ENCODE measurements at regions not wholly inside any gene's neighbourhood (a gene's known extent, or its start where the extent isn't known, plus 50 kb on each side); places are given as distances from the start of the nearest gene placed in this dataset.
"Not testable (repeated sequence)": the region's sequence is repeated elsewhere in the genome, so short reads cannot be mapped to it uniquely, and the experiment has no call there.

- DNase-seq (ENCODE audit: low spot score): not testable (repeated sequence)
Measured at GRCh38 chr5:36426070-36426469, 124.4 kb upstream of the RANBP3L start.

- DNase-seq (ENCODE audit: low spot score): no peak
Measured at GRCh38 chr5:36435516-36435915, 133.8 kb upstream of the RANBP3L start.

DNA sequence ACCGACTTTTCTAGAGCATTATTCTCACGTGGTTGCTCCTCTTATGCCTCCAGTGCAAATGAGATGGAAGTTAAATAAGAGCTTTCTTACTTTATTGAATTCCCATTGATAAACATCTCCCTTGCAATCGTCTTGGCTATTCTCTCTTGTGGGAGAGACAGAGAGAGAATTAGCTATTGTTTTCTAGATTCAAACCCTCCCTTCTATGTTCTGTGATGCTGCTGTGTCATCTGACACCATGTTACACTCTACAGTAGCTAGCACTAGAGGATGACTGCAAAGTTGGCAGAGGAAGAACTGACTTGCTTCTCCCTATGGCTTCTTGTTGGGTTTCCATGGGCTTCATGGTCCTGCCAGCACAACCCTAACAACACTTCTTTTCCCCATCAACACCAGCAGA is 134.6 kb upstream of the RANBP3L start:
- no peak for DNase-seq (ENCODE audit: low spot score)

DNA sequence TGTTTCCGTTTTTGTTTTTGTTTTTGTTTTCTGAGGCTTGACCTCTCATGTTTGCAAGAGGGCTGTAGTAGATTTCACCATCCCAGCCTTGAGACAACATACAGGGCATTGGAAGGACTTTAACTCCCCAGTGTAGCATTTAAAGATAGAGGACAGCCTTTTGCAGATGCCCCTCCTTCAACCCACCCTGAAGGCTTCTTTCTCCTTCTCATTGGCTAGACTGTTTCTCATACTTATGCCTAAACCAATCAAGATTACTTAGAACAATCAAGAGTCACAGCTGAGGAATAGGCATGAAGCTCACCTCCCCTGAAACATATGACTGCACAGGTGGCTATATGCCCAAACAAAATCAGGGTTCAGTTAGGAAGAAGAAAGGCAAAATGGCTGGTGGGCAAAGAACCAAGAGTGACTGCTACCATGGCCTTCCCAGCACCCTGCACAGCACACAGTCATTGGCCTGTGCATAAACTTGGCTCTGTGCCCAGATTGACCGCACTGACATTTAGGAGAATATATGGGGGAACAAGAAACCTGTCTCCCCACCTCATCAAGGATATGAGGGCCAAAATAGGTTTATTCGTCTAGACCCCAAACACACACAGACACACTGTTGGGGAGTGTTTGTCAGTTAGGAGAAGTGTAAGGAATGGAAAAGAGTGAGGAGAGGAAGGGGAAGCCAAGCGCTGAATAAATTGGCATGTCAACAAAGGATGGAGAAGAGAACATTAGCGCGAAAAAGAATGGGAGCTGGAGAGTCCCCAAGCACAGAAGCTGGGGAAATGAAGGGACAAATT is 137.3 kb upstream of the RANBP3L start:
- DNase-seq (ENCODE audit: low spot score): no peak

DNA sequence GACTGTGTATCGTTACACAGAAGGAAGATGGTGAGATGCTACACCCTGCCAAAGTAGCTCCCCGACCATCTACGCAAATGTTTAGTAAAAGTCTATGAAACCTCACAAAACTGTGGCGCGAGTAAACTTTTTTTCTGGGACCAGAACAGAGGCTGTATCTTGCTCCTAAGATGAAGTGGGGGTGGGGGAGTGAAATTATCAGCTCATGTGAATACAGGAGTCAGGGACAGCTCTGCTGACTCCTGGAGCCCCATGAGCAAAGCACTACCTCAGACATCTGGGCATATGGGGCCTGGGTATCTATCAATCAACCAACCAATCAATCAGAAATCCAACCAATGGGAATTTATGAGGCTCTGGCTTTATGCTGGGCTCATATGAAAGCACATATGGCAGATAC is 138.6 kb upstream of the RANBP3L start:
- no peak for DNase-seq (ENCODE audit: low spot score)

DNA sequence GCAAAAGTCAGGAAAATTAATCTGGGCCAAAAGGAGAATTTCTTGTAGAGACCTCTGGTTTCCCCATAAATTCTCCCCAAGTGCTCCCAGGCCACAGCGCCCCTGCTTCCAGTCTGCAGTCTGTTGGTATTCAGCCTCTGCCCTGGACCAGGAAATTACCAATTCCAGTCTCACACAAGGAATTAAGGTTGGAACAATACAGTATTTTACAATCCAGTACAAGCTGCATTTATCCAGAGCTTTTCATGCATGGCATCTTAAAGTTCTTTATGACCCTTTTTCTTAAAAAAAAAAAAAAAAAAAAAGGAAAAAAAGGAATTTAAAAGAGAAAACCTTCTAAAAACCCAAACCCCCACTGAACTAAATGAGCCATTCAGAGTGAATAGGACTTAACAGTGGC is 139.6 kb upstream of the RANBP3L start:
- DNase-seq (ENCODE audit: low spot score): no peak

DNA sequence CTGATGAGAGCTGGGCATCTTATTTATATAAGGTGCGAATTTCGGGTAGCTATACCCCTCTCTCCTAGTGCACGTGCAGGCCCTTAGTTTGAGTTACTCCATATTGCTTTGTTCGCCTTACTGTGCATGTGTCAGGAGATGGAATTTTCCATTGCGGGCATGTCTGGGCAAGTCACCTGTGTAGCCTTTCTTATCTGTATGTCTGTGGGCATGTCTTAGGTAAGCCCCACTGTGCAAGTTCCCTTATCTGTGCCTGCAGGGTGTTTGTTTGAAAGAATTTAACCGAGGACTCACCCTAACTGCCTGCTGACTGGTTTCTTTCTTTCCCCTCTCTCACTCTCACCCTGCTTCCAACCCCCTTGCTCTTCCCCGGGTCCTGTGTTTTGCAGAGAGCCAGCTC is 140.7 kb upstream of the RANBP3L start:
- no peak for DNase-seq (ENCODE audit: low spot score)

DNA sequence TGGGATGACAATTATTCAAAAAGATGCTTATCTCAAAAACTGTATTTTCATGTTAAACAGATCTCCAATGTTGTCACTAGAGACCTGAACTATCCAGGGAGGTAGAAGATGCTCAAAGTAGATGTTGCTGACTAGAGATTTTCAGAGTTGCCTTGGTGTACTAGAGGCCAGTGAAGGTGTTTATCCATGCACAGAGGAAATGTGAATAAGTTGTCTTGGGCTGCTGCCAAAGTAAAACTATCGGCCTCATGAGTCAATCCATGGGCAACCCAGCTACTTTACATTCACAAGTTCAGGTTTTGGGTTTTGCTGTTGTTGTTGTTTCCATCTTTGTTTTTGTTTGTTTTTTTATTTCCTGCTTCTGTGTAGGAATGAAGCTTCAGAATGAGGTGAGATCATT is 141.1 kb upstream of the RANBP3L start:
- DNase-seq (ENCODE audit: low spot score): no peak

DNA sequence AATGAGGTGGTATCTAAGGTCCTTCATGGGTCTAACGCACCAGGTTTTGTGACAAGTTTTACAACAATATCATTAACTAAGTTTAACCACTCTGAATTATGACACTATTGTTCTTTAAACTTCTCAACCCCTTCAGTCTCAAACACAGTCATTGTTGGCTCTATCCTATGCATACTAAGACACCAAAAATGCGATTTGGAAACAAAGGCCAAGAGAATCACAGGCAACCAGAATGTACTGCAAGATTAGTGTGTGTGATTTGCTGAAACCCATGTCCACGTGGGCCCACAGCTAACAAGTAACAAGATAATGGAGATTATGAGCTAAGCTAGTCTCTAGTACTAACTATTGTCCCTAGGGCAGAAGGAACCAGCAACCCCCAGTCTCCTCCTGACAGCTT is 142.2 kb upstream of the RANBP3L start:
- DNase-seq (ENCODE audit: low spot score): no peak

GRCh38 chr5:36444582-36445418 is 143.1 kb upstream of the RANBP3L start:
- DNase-seq (ENCODE audit: low spot score): peak; percentile 80

GRCh38 chr5:36447776-36448175 is 146.1 kb upstream of the RANBP3L start:
- DNase-seq (ENCODE audit: low spot score): no peak

DNA sequence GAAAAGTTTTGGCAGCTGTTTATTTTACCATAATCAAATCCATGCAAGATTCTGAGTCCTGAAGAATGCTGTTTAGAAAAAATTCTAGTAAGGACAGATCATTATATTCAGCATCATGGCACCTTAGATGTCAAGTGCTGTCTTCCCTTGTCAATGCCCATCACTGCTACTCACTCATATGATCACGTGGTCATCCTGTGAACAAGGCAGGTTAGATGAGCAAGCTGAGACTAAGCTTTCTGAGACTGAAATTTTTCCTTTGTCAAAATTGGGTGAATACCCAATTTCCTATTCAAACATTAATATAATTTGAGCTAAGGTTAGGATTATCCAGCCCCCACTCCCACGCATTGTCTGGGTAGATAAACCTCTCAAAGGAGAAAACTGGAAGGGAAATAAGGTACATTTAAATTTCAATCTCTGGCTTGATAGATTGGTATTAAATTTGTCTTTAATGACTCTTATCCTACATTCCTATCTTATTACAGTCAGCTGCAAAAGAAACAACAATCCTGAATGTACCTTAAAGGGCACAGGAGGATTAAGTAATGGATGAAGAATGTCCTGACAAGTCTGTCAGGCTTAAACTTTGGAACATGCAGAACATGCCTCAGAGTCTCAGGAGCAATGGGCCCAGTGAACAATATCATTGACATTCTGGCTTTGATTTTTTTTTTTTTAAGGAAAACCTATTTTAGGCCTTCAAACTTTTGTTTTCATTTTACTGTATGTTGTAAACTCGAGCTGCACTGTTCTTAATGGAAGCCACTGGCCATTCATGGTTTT is 148.7 kb upstream of the RANBP3L start:
- no peak for DNase-seq (ENCODE audit: low spot score)

GRCh38 chr5:36452424-36453006 is 150.8 kb upstream of the RANBP3L start:
- DNase-seq (ENCODE audit: low spot score): no peak

- peak; percentile 81 for DNase-seq (ENCODE audit: low spot score)
Measured at GRCh38 chr5:36457511-36458270, 148.7 kb upstream of the SLC1A3 start.

GRCh38 chr5:36458746-36459145 is 147.7 kb upstream of the SLC1A3 start:
- no peak for DNase-seq (ENCODE audit: low spot score)

GRCh38 chr5:36459176-36460135 is 146.9 kb upstream of the SLC1A3 start:
- DNase-seq (ENCODE audit: low spot score): no peak

GRCh38 chr5:36462295-36463021 is 143.9 kb upstream of the SLC1A3 start:
- peak; percentile 39 for DNase-seq (ENCODE audit: low spot score)

DNA sequence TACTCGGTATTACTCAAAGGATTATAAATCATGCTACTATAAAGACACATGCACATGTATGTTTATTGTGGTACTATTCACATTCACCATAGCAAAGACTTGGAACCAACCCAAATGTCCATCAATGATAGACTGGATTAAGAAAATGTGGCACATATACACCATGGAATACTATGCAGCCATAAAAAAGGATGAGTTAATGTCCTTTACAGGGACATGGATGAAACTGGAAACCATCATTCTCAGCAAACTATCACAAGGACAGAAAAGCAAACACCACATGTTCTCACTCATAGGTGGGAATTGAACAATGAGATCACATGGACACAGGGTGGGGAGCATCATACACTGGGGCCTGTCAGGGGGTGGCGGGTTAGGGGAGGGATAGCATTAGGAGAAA is 130.5 kb upstream of the SLC1A3 start:
- DNase-seq (ENCODE audit: low spot score): not testable (repeated sequence)

GRCh38 chr5:36478646-36479317 is 127.6 kb upstream of the SLC1A3 start:
- DNase-seq (ENCODE audit: low spot score): no peak
